ENCODE measurements at regions not wholly inside any gene's neighbourhood (a gene's known extent, or its start where the extent isn't known, plus 50 kb on each side); places are given as distances from the start of the nearest gene placed in this dataset.

GRCh38 chr13:62473944-62474237 lies 1058.2 kb upstream of the PCDH20 start:
- no peak for TF ChIP-seq GLIS3 (CRISPR knock-in tag; IDR thresholded peaks at IDR 0.05)
- TF ChIP-seq ZC3H10 (CRISPR knock-in tag; IDR thresholded peaks at IDR 0.05) = no peak
- TF ChIP-seq, protein P1, sequence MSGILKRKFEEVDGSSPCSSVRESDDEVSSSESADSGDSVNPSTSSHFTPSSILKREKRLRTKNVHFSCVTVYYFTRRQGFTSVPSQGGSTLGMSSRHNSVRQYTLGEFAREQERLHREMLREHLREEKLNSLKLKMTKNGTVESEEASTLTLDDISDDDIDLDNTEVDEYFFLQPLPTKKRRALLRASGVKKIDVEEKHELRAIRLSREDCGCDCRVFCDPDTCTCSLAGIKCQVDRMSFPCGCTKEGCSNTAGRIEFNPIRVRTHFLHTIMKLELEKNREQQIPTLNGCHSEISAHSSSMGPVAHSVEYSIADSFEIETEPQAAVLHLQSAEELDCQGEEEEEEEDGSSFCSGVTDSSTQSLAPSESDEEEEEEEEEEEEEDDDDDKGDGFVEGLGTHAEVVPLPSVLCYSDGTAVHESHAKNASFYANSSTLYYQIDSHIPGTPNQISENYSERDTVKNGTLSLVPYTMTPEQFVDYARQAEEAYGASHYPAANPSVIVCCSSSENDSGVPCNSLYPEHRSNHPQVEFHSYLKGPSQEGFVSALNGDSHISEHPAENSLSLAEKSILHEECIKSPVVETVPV (CRISPR knock-in tag; IDR thresholded peaks at IDR 0.05) = no peak
- no peak for TF ChIP-seq BACH2 (CRISPR knock-in tag; IDR thresholded peaks at IDR 0.05; ENCODE audit: borderline replicate concordance)
- no peak for TF ChIP-seq TOX (CRISPR knock-in tag; IDR thresholded peaks at IDR 0.05; ENCODE audit: borderline replicate concordance)
- TF ChIP-seq ZFP30 (CRISPR knock-in tag; IDR thresholded peaks at IDR 0.05) = no peak
- TF ChIP-seq, protein P2, sequence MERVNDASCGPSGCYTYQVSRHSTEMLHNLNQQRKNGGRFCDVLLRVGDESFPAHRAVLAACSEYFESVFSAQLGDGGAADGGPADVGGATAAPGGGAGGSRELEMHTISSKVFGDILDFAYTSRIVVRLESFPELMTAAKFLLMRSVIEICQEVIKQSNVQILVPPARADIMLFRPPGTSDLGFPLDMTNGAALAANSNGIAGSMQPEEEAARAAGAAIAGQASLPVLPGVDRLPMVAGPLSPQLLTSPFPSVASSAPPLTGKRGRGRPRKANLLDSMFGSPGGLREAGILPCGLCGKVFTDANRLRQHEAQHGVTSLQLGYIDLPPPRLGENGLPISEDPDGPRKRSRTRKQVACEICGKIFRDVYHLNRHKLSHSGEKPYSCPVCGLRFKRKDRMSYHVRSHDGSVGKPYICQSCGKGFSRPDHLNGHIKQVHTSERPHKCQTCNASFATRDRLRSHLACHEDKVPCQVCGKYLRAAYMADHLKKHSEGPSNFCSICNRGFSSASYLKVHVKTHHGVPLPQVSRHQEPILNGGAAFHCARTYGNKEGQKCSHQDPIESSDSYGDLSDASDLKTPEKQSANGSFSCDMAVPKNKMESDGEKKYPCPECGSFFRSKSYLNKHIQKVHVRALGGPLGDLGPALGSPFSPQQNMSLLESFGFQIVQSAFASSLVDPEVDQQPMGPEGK (CRISPR knock-in tag; IDR thresholded peaks at IDR 0.05; ENCODE audit: borderline replicate concordance) = no peak
- TF ChIP-seq RARB (CRISPR knock-in tag; IDR thresholded peaks at IDR 0.05) = no peak
- no peak for TF ChIP-seq TCF4 (CRISPR knock-in tag; IDR thresholded peaks at IDR 0.05; ENCODE audit: borderline replicate concordance)
- no peak for TF ChIP-seq CSDC2 (CRISPR knock-in tag; IDR thresholded peaks at IDR 0.05)
- no peak for TF ChIP-seq CREB5 (CRISPR knock-in tag; IDR thresholded peaks at IDR 0.05; ENCODE audit: low read depth)
- ATAC-seq = no peak

- TF ChIP-seq, protein P2 (CRISPR knock-in tag; IDR thresholded peaks at IDR 0.05; ENCODE audit: borderline replicate concordance) = no peak
- TF ChIP-seq ESRRG (CRISPR knock-in tag; IDR thresholded peaks at IDR 0.05) (no peak), ZNF70 (CRISPR knock-in tag; IDR thresholded peaks at IDR 0.05) (no peak), ISL1 (CRISPR knock-in tag; IDR thresholded peaks at IDR 0.05) (no peak), PPARA (CRISPR knock-in tag; IDR thresholded peaks at IDR 0.05; ENCODE audit: borderline replicate concordance) (no peak), TOX (CRISPR knock-in tag; IDR thresholded peaks at IDR 0.05; ENCODE audit: borderline replicate concordance) (no peak), GLIS3 (CRISPR knock-in tag; IDR thresholded peaks at IDR 0.05) (no peak), ZFP3 (CRISPR knock-in tag; IDR thresholded peaks at IDR 0.05) (no peak), RARB (CRISPR knock-in tag; IDR thresholded peaks at IDR 0.05) (no peak), ZNF8 (CRISPR knock-in tag; IDR thresholded peaks at IDR 0.05) (no peak), ZC3H10 (CRISPR knock-in tag; IDR thresholded peaks at IDR 0.05) (no peak), ZNF565 (CRISPR knock-in tag; conservative IDR thresholded peaks at IDR 0.05; ENCODE audit: low read depth) (no peak), TCF4 (CRISPR knock-in tag; IDR thresholded peaks at IDR 0.05; ENCODE audit: borderline replicate concordance) (no peak), CREB5 (CRISPR knock-in tag; IDR thresholded peaks at IDR 0.05; ENCODE audit: low read depth) (no peak), ARNTL (CRISPR knock-in tag; IDR thresholded peaks at IDR 0.05; ENCODE audit: borderline replicate concordance, low read depth) (no peak), BACH2 (CRISPR knock-in tag; IDR thresholded peaks at IDR 0.05; ENCODE audit: borderline replicate concordance) (no peak), OSR1 (CRISPR knock-in tag; IDR thresholded peaks at IDR 0.05) (no peak)
- TF ChIP-seq, protein P3, sequence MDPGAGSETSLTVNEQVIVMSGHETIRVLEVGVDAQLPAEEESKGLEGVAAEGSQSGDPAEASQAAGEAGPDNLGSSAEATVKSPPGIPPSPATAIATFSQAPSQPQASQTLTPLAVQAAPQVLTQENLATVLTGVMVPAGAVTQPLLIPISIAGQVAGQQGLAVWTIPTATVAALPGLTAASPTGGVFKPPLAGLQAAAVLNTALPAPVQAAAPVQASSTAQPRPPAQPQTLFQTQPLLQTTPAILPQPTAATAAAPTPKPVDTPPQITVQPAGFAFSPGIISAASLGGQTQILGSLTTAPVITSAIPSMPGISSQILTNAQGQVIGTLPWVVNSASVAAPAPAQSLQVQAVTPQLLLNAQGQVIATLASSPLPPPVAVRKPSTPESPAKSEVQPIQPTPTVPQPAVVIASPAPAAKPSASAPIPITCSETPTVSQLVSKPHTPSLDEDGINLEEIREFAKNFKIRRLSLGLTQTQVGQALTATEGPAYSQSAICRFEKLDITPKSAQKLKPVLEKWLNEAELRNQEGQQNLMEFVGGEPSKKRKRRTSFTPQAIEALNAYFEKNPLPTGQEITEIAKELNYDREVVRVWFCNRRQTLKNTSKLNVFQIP (CRISPR knock-in tag; IDR thresholded peaks at IDR 0.05; ENCODE audit: borderline replicate concordance, low read depth) = no peak
- TF ChIP-seq, protein P1 (CRISPR knock-in tag; IDR thresholded peaks at IDR 0.05) = no peak
- no peak for ATAC-seq
Observed at GRCh38 chr13:62473190-62473943, 1057.7 kb upstream of the PCDH20 start.
